IPS-15b (cell line): ENCODE measurements at regions not wholly inside any gene's neighbourhood (a gene's known extent, or its start where the extent isn't known, plus 50 kb on each side); places are given as distances from the start of the nearest gene placed in this dataset.

ENCODE experiments used
- H3K27me3 ChIP-seq: one replicate; pipeline ENCODE4 v1.6.1; 2013; ENCODE audit warnings: low read length; ENCODE audit not compliant: control insufficient read depth, insufficient read depth
- H3K36me3 ChIP-seq: one replicate; pipeline ENCODE4 v1.6.1; 2013; ENCODE audit warnings: low read length; ENCODE audit not compliant: control insufficient read depth, insufficient read depth
- H3K4me1 ChIP-seq: one replicate; pipeline ENCODE4 v1.6.1; 2013; ENCODE audit warnings: mild to moderate bottlenecking, low read length; ENCODE audit not compliant: control insufficient read depth, insufficient read depth
- H3K4me3 ChIP-seq: one replicate; pipeline ENCODE4 v1.5.1; 2013; ENCODE audit warnings: low read depth, low read length
- H3K9ac ChIP-seq: one replicate; pipeline ENCODE4 v1.6.1; 2013; ENCODE audit warnings: low read depth, mild to moderate bottlenecking, low read length
- H3K9me3 ChIP-seq: one replicate; pipeline ENCODE4 v1.6.1; 2013; ENCODE audit warnings: mild to moderate bottlenecking, low read length; ENCODE audit not compliant: control insufficient read depth, insufficient read depth

GRCh38 chr12:58509116-58509885 is 411.0 kb downstream of the LRIG3 start:
- no peaks in the 10 kb centered on the region for H3K9me3 ChIP-seq
- no peaks in the 10 kb centered on the region for H3K4me1 ChIP-seq
- no peaks in the 10 kb centered on the region for H3K27me3 ChIP-seq
- no peak overlapping the region for H3K9ac ChIP-seq
- H3K4me3 ChIP-seq, result no peak overlapping the region
- no peaks in the 10 kb centered on the region for H3K36me3 ChIP-seq

GRCh38 chr12:58513301-58513834 is 406.9 kb downstream of the LRIG3 start:
- Histone ChIP-seq H3K9ac (no peak overlapping the region), H3K4me1 (no peaks in the 10 kb centered on the region), H3K4me3 (no peak overlapping the region), H3K9me3 (no peaks in the 10 kb centered on the region), H3K36me3 (no peaks in the 10 kb centered on the region), H3K27me3 (no peaks in the 10 kb centered on the region)

GRCh38 chr12:58513852-58514251 is 406.5 kb downstream of the LRIG3 start:
- Histone ChIP-seq H3K4me1 (no peaks in the 10 kb centered on the region), H3K9me3 (no peaks in the 10 kb centered on the region), H3K36me3 (no peaks in the 10 kb centered on the region), H3K9ac (no peak overlapping the region), H3K4me3 (no peak overlapping the region), H3K27me3 (no peaks in the 10 kb centered on the region)

- Histone ChIP-seq H3K27me3 (no peaks in the 10 kb centered on the region), H3K4me1 (no peaks in the 10 kb centered on the region), H3K4me3 (no peak overlapping the region), H3K36me3 (no peaks in the 10 kb centered on the region), H3K9ac (no peak overlapping the region), H3K9me3 (no peaks in the 10 kb centered on the region)
These were observed 400.5 kb downstream of the LRIG3 start for GRCh38 chr12:58519839-58520238.

- Histone ChIP-seq H3K9ac (no peak overlapping the region), H3K27me3 (no peaks in the 10 kb centered on the region), H3K4me1 (no peaks in the 10 kb centered on the region)
These were observed 399.2 kb downstream of the LRIG3 start for GRCh38 chr12:58521152-58521551.

GRCh38 chr12:58521796-58522195 is 398.5 kb downstream of the LRIG3 start:
- H3K9ac ChIP-seq, result no peak overlapping the region
- no peaks in the 10 kb centered on the region for H3K4me1 ChIP-seq
- no peaks in the 10 kb centered on the region for H3K36me3 ChIP-seq
- H3K9me3 ChIP-seq, result no peaks in the 10 kb centered on the region
- no peak overlapping the region for H3K4me3 ChIP-seq
- no peaks in the 10 kb centered on the region for H3K27me3 ChIP-seq

More at GRCh38 chr12:58521152-58521551, 399.2 kb downstream of the LRIG3 start:
- H3K9me3 ChIP-seq, result no peaks in the 10 kb centered on the region
- H3K4me3 ChIP-seq, result no peak overlapping the region
- H3K36me3 ChIP-seq, result no peaks in the 10 kb centered on the region

GRCh38 chr12:58523360-58523759 is 396.9 kb downstream of the LRIG3 start:
- Histone ChIP-seq H3K4me1 (no peaks in the 10 kb centered on the region), H3K9ac (no peak overlapping the region), H3K27me3 (no peaks in the 10 kb centered on the region), H3K9me3 (no peaks in the 10 kb centered on the region), H3K4me3 (no peak overlapping the region), H3K36me3 (no peaks in the 10 kb centered on the region)

- H3K4me1 ChIP-seq, result no peaks in the 10 kb centered on the region
- H3K9me3 ChIP-seq, result no peaks in the 10 kb centered on the region
- H3K4me3 ChIP-seq, result no peak overlapping the region
- no peak overlapping the region for H3K9ac ChIP-seq
- H3K27me3 ChIP-seq, result no peaks in the 10 kb centered on the region
- H3K36me3 ChIP-seq, result no peaks in the 10 kb centered on the region
These were observed 392.0 kb downstream of the LRIG3 start for GRCh38 chr12:58528271-58528670.

- Histone ChIP-seq H3K27me3 (no peaks in the 10 kb centered on the region), H3K9ac (no peak overlapping the region), H3K9me3 (no peaks in the 10 kb centered on the region), H3K36me3 (no peaks in the 10 kb centered on the region), H3K4me1 (no peaks in the 10 kb centered on the region), H3K4me3 (no peak overlapping the region)
These were observed 391.1 kb downstream of the LRIG3 start for GRCh38 chr12:58529114-58529665.

GRCh38 chr12:58529897-58530741 is 390.2 kb downstream of the LRIG3 start:
- no peaks in the 10 kb centered on the region for H3K4me1 ChIP-seq
- no peak overlapping the region for H3K4me3 ChIP-seq
- no peaks in the 10 kb centered on the region for H3K9me3 ChIP-seq
- H3K9ac ChIP-seq, result no peak overlapping the region
- no peaks in the 10 kb centered on the region for H3K36me3 ChIP-seq
- H3K27me3 ChIP-seq, result no peaks in the 10 kb centered on the region

- Histone ChIP-seq H3K36me3 (no peaks in the 10 kb centered on the region), H3K4me3 (no peak overlapping the region), H3K9me3 (no peaks in the 10 kb centered on the region), H3K4me1 (no peaks in the 10 kb centered on the region), H3K27me3 (no peaks in the 10 kb centered on the region), H3K9ac (no peak overlapping the region)
These were observed 389.6 kb downstream of the LRIG3 start for GRCh38 chr12:58530742-58531062.
